H9 (cell line): ENCODE measurements at regions not wholly inside any gene's neighbourhood (a gene's known extent, or its start where the extent isn't known, plus 50 kb on each side); places are given as distances from the start of the nearest gene placed in this dataset.

Source experiments
- DNase-seq: peaks from one replicate; pipeline ENCODE4 v3.0.0-alpha.2; 2017
- H2AFZ ChIP-seq: one replicate; pipeline ENCODE4 v1.6.1; 2013; ENCODE audit warnings: mild to moderate bottlenecking, low read length, control low read depth, moderate library complexity
- H2AK5ac ChIP-seq: 2 replicates; pipeline ENCODE4 v1.6.1; 2013; ENCODE audit warnings: low read length, control low read depth, mixed read lengths; ENCODE audit not compliant: insufficient read length
- H2BK120ac ChIP-seq: one replicate; pipeline ENCODE4 v1.6.1; 2013; ENCODE audit warnings: low read depth, mild to moderate bottlenecking, low read length, control low read depth, inconsistent platforms; ENCODE audit not compliant: poor library complexity, severe bottlenecking
- H2BK12ac ChIP-seq: 2 replicates; pipeline ENCODE4 v1.6.1; 2013; ENCODE audit warnings: low read length, control low read depth, mixed read lengths, low read depth; ENCODE audit not compliant: insufficient read length
- H2BK15ac ChIP-seq: 2 replicates; pipeline ENCODE4 v1.6.1; 2013; ENCODE audit warnings: low read depth, low read length, control low read depth
- H2BK20ac ChIP-seq: one replicate; pipeline ENCODE4 v1.6.1; 2013; ENCODE audit warnings: low read depth, mild to moderate bottlenecking, low read length, control low read depth, inconsistent platforms; ENCODE audit not compliant: poor library complexity, severe bottlenecking
- H2BK5ac ChIP-seq: 2 replicates; pipeline ENCODE4 v1.6.1; 2013; ENCODE audit warnings: low read length, control low read depth, mixed read lengths; ENCODE audit not compliant: insufficient read length
- H3K14ac ChIP-seq: 2 replicates; pipeline ENCODE4 v1.6.1; 2013; ENCODE audit warnings: low read length, control low read depth; ENCODE audit not compliant: insufficient read depth
- H3K18ac ChIP-seq: 2 replicates; pipeline ENCODE4 v1.6.1; 2013; ENCODE audit warnings: low read depth, mild to moderate bottlenecking, mixed read lengths, low read length, control low read depth; ENCODE audit not compliant: insufficient read length
- H3K23ac ChIP-seq: 2 replicates; pipeline ENCODE4 v1.6.1; 2013; ENCODE audit warnings: low read length, control low read depth, mixed read lengths, low read depth; ENCODE audit not compliant: insufficient read length
- H3K23me2 ChIP-seq: 2 replicates; pipeline ENCODE4 v1.6.1; 2013; ENCODE audit warnings: low read depth, mild to moderate bottlenecking, mixed read lengths, low read length, control low read depth; ENCODE audit not compliant: insufficient read length, poor library complexity, severe bottlenecking
- H3K27ac ChIP-seq: 2 replicates; pipeline ENCODE4 v1.5.1; 2013; ENCODE audit warnings: low read length, control low read depth, mixed read lengths, low read depth; ENCODE audit not compliant: insufficient read length
- H3K27me3 ChIP-seq: 2 replicates; pipeline ENCODE4 v1.6.1; 2013; ENCODE audit warnings: low read length, control low read depth, inconsistent platforms; ENCODE audit not compliant: insufficient read depth
- H3K4ac ChIP-seq: 2 replicates; pipeline ENCODE4 v1.6.1; 2013; ENCODE audit warnings: low read depth, mild to moderate bottlenecking, control low read depth, inconsistent platforms, low read length, moderate library complexity
- H3K4me1 ChIP-seq: 2 replicates; pipeline ENCODE4 v1.6.1; 2013; ENCODE audit warnings: low read length, control low read depth, inconsistent platforms; ENCODE audit not compliant: insufficient read depth
- H3K4me2 ChIP-seq: 2 replicates; pipeline ENCODE4 v1.6.1; 2013; ENCODE audit warnings: low read length, control low read depth, mixed read lengths; ENCODE audit not compliant: insufficient read length, insufficient read depth
- H3K56ac ChIP-seq: 2 replicates; pipeline ENCODE4 v1.6.1; 2013; ENCODE audit warnings: low read depth, mild to moderate bottlenecking, mixed read lengths, low read length, control low read depth; ENCODE audit not compliant: insufficient read length
- H3K79me1 ChIP-seq: 2 replicates; pipeline ENCODE4 v1.6.1; 2013; ENCODE audit warnings: low read depth, mild to moderate bottlenecking, moderate library complexity, low read length, control low read depth, inconsistent platforms; ENCODE audit not compliant: insufficient read depth, poor library complexity, severe bottlenecking
- H3K79me2 ChIP-seq: 2 replicates; pipeline ENCODE4 v1.6.1; 2013; ENCODE audit warnings: low read length, control low read depth, inconsistent platforms; ENCODE audit not compliant: insufficient read depth
- H3K9ac ChIP-seq: 2 replicates; pipeline ENCODE4 v1.6.1; 2013; ENCODE audit warnings: low read length, control low read depth, mixed read lengths; ENCODE audit not compliant: insufficient read length; ENCODE audit errors: extremely low read depth
- H3K9me3 ChIP-seq: one replicate; pipeline ENCODE4 v1.6.1; 2013; ENCODE audit warnings: low read depth, low read length, inconsistent platforms; ENCODE audit not compliant: control insufficient read depth
- H3T11ph ChIP-seq: one replicate; pipeline ENCODE4 v1.6.1; 2013; ENCODE audit warnings: mild to moderate bottlenecking, low read length, control low read depth, inconsistent platforms
- H4K20me1 ChIP-seq: one replicate; pipeline ENCODE4 v1.6.1; 2013; ENCODE audit not compliant: control insufficient read depth, insufficient read length, insufficient read depth
- H4K5ac ChIP-seq: 2 replicates; pipeline ENCODE4 v1.6.1; 2013; ENCODE audit warnings: low read depth, mild to moderate bottlenecking, mixed read lengths, low read length, control low read depth; ENCODE audit not compliant: insufficient read length
- H4K8ac ChIP-seq: replicated peaks from 2 replicates; pipeline ENCODE4 v1.6.1; 2013; ENCODE audit warnings: low read length, control low read depth, mixed read lengths, low read depth; ENCODE audit not compliant: insufficient read length
- H4K91ac ChIP-seq: 2 replicates; pipeline ENCODE4 v1.6.1; 2013; ENCODE audit warnings: low read depth, mild to moderate bottlenecking, moderate library complexity, mixed read lengths, low read length, control low read depth; ENCODE audit not compliant: insufficient read length
- H3K27ac Mint-ChIP-seq, 3 experiments: 2 replicates in 2 of 3; 3 replicates in 1 of 3; pipeline ENCODE4 v1.8.0; 2020 to 2021; ENCODE audit warnings: mixed read lengths in 3 of 3, mild to moderate bottlenecking in 1 of 3, moderate library complexity in 1 of 3
- H3K27me3 Mint-ChIP-seq: 2 replicates; pipeline ENCODE4 v1.8.0; 2021; ENCODE audit warnings: low read depth, mild to moderate bottlenecking, moderate library complexity, mixed read lengths
- H3K36me3 Mint-ChIP-seq, 3 experiments: 2 replicates in 2 of 3; 3 replicates in 1 of 3; pipeline ENCODE4 v1.8.0; 2020 to 2021; ENCODE audit warnings: low read depth in 3 of 3, mixed read lengths in 3 of 3; ENCODE audit not compliant: insufficient read depth in 1 of 3
- H3K4me1 Mint-ChIP-seq, 2 experiments: 2 replicates each; pipeline ENCODE4 v1.8.0; 2020; ENCODE audit warnings: mixed read lengths in 2 of 2
- H3K4me3 Mint-ChIP-seq, 2 experiments: 2 replicates in 1 of 2; 3 replicates in 1 of 2; pipeline ENCODE4 v1.8.0; 2020 to 2021; ENCODE audit warnings: mild to moderate bottlenecking in 2 of 2, mixed read lengths in 2 of 2, moderate library complexity in 1 of 2
- H3K9me3 Mint-ChIP-seq, 2 experiments: 2 replicates in 1 of 2; 3 replicates in 1 of 2; pipeline ENCODE4 v1.8.0; 2020; ENCODE audit warnings: mild to moderate bottlenecking in 2 of 2, mixed read lengths in 2 of 2, moderate library complexity in 1 of 2
- CTCF ChIP-seq: fragments of 200-600 bp; sonication (generic); conservative IDR thresholded peaks from 3 replicates; pipeline ENCODE4 v1.8.0; 2021; ENCODE audit warnings: antibody characterized with exemption, mild to moderate bottlenecking
- WGBS: extraction: QIAGEN DNeasy Blood & Tissue Kit; methylation state at CpG from one replicate; pipeline ENCODE4 v1.1.7; 2013; ENCODE audit warnings: missing lambda C conversion rate, low lambda C conversion rate, mixed read lengths; ENCODE audit not compliant: insufficient read length; ENCODE audit errors: extremely low coverage; 5-methylcytosine and 5-hydroxymethylcytosine counted together

- Histone ChIP-seq H2BK5ac (no peak overlapping the region), H2BK120ac (no peak overlapping the region), H4K20me1 (no peaks in the 10 kb centered on the region), H3K4me2 (no peak overlapping the region), H3K4ac (no peak overlapping the region), H3K79me1 (no peaks in the 10 kb centered on the region), H3K56ac (no peak overlapping the region), H3K18ac (no peak overlapping the region), H3K23ac (no peak overlapping the region), H3K27me3 (no peaks in the 10 kb centered on the region), H3T11ph (no peak overlapping the region), H2AFZ (no peak overlapping the region), H4K5ac (no peak overlapping the region), H2AK5ac (no peak overlapping the region), H3K27ac (no peak overlapping the region), H3K9ac (no peak overlapping the region), H2BK15ac (no peak overlapping the region), H2BK12ac (no peak overlapping the region), H4K91ac (no peak overlapping the region), H2BK20ac (no peak overlapping the region), H3K23me2 (no peaks in the 10 kb centered on the region), H4K8ac (no peak overlapping the region), H3K4me1 (no peaks in the 10 kb centered on the region), H3K14ac (no peak overlapping the region), H3K9me3 (no peaks in the 10 kb centered on the region), H3K79me2 (no peaks in the 10 kb centered on the region)
- no peak for DNase-seq
- H3K4me3 Mint-ChIP-seq: no peak overlapping the region
- no peaks in the 10 kb centered on the region for H3K36me3 Mint-ChIP-seq
- WGBS: no CpG with 5 or more reads among the region's 3 CpGs
- no peaks in the 10 kb centered on the region for H3K27me3 Mint-ChIP-seq
- no peaks in the 10 kb centered on the region for H3K4me1 Mint-ChIP-seq
- TF ChIP-seq CTCF: no peak
- no peak overlapping the region for H3K27ac Mint-ChIP-seq
- H3K9me3 Mint-ChIP-seq: no peaks in the 10 kb centered on the region
Measured at GRCh38 chr15:87547470-87548181, 708.9 kb downstream of the NTRK3 start.
